Body of pancreas (tissue), 4 donors: ENCODE measurements at regions not wholly inside any gene's neighbourhood (a gene's known extent, or its start where the extent isn't known, plus 50 kb on each side); places are given as distances from the start of the nearest gene placed in this dataset.

Source experiments
- ATAC-seq: fragments of 150-250 bp; one replicate; pipeline ENCODE4 v1.9.1; 2016
- DNase-seq, 4 donors: peaks; one replicate each; pipeline ENCODE4 v3.0.0-alpha.2; 2019
- H3K27ac ChIP-seq, 4 donors: fragments of 200-600 bp; sonication (generic); 1 replicate in 3 of 4; 2 replicates in 1 of 4; pipeline versions ENCODE4 v1.5.1 to v1.6.1; 2016 to 2019; ENCODE audit warnings: mild to moderate bottlenecking in 1 of 4, mixed read lengths in 1 of 4, moderate library complexity in 1 of 4
- H3K27me3 ChIP-seq, 2 donors: fragments of 200-600 bp; sonication (generic); one replicate each; pipeline ENCODE4 v1.6.0; 2016; ENCODE audit warnings: mild to moderate bottlenecking in 1 of 2
- H3K36me3 ChIP-seq, 2 donors: fragments of 200-600 bp; sonication (generic); replicated peaks in 1 of 2; 2 replicates each; pipeline ENCODE4 v1.5.1; 2016; ENCODE audit warnings: low read depth in 2 of 2; ENCODE audit not compliant: insufficient read depth in 1 of 2
- H3K4me1 ChIP-seq: fragments of 200-600 bp; sonication (generic); one replicate; pipeline ENCODE4 v1.6.0; 2016
- H3K4me3 ChIP-seq, 2 donors: fragments of 200-600 bp; sonication (generic); 1 replicate in 1 of 2; 2 replicates in 1 of 2; pipeline ENCODE4 v1.5.1; 2016 to 2019
- H3K9me3 ChIP-seq, 3 donors: fragments of 200-600 bp; sonication (generic); 1 replicate in 2 of 3; 2 replicates in 1 of 3; pipeline ENCODE4 v1.5.1; 2016
- CTCF ChIP-seq, 7 experiments: fragments of 450-650 bp in 4 of 7; fragments of 200-600 bp in 3 of 7; sonication (generic) in 3 of 7; IDR thresholded peaks; one replicate each; pipeline ENCODE4 v1.5.1; 2016 to 2019; ENCODE audit warnings: antibody characterized with exemption in 7 of 7
- POLR2A ChIP-seq, 3 donors: fragments of 450-650 bp; IDR thresholded peaks; one replicate each; pipeline ENCODE4 v1.6.1; 2016; ENCODE audit warnings: antibody characterized with exemption in 3 of 3, mild to moderate bottlenecking in 2 of 3
- WGBS, 2 donors: methylation state at CpG; one replicate each; pipeline ENCODE4 v1.1.5; 2017; 5-methylcytosine and 5-hydroxymethylcytosine counted together
- intact Hi-C: fragments of 100-400 bp; cut with DNase I; formaldehyde crosslinking; loops from one replicate; pipeline ENCODE4 v1.15.1; 2023

GRCh38 chr1:193850745-193851144 is 664.3 kb upstream of the B3GALT2 start:
- no peak overlapping the region for H3K27ac ChIP-seq
- no peak for DNase-seq
- TF ChIP-seq POLR2A (IDR thresholded peaks at IDR 0.05) (no peak), CTCF (IDR thresholded peaks at IDR 0.05) (no peak)
- no peak overlapping the region for H3K4me3 ChIP-seq
- intact Hi-C loops = no loop called here
- H3K9me3 ChIP-seq = no peaks in the 10 kb centered on the region
- H3K36me3 ChIP-seq = no peaks in the 10 kb centered on the region
- ATAC-seq = no peak
- H3K4me1 ChIP-seq = no peaks in the 10 kb centered on the region
- 13 to 16% methylated on average over 2 of the region's 2 CpGs for WGBS, 2 donors
- H3K27me3 ChIP-seq = no peaks in the 10 kb centered on the region

GRCh38 chr1:193846876-193847604 is 660.6 kb upstream of the B3GALT2 start:
- no peaks in the 10 kb centered on the region for H3K27me3 ChIP-seq
- H3K4me1 ChIP-seq = no peaks in the 10 kb centered on the region
- no peak for ATAC-seq
- no peaks in the 10 kb centered on the region for H3K9me3 ChIP-seq
- DNase-seq = no peak
- intact Hi-C loops = no loop called here
- no peak overlapping the region for H3K27ac ChIP-seq
- H3K36me3 ChIP-seq = no peaks in the 10 kb centered on the region
- WGBS, 2 donors = 67 to 77% methylated on average over 2 of the region's 2 CpGs
- no peak overlapping the region for H3K4me3 ChIP-seq
- no peak for TF ChIP-seq CTCF (IDR thresholded peaks at IDR 0.05)
- TF ChIP-seq POLR2A (IDR thresholded peaks at IDR 0.05) = no peak

- H3K9me3 ChIP-seq = no peaks in the 10 kb centered on the region
- no peaks in the 10 kb centered on the region for H3K27me3 ChIP-seq
- no peak for TF ChIP-seq CTCF (IDR thresholded peaks at IDR 0.05)
- no peak for TF ChIP-seq POLR2A (IDR thresholded peaks at IDR 0.05)
- no peak overlapping the region for H3K4me3 ChIP-seq
- no peaks in the 10 kb centered on the region for H3K36me3 ChIP-seq
- H3K4me1 ChIP-seq = no peaks in the 10 kb centered on the region
- H3K27ac ChIP-seq = no peak overlapping the region
- intact Hi-C loops = no loop called here
- DNase-seq = no peak
- no peak for ATAC-seq
- WGBS, 2 donors = 67 to 68% methylated on average over 3 of the region's 3 CpGs
Measured at GRCh38 chr1:193846411-193846810, 660.0 kb upstream of the B3GALT2 start.

- no peaks in the 10 kb centered on the region for H3K4me1 ChIP-seq
- WGBS, 2 donors = 67 to 68% methylated on average over 1 to 2 of the region's 2 CpGs
- H3K9me3 ChIP-seq = no peaks in the 10 kb centered on the region
- no peaks in the 10 kb centered on the region for H3K27me3 ChIP-seq
- H3K36me3 ChIP-seq = no peaks in the 10 kb centered on the region
- H3K4me3 ChIP-seq = no peak overlapping the region
- no peak overlapping the region for H3K27ac ChIP-seq
- intact Hi-C loops = no loop called here
- no peak for TF ChIP-seq CTCF (IDR thresholded peaks at IDR 0.05)
- no peak for TF ChIP-seq POLR2A (IDR thresholded peaks at IDR 0.05)
- no peak for DNase-seq
- ATAC-seq = no peak
Measured at GRCh38 chr1:193841857-193842256, 655.4 kb upstream of the B3GALT2 start.

GRCh38 chr1:193831465-193831864 is 645.1 kb upstream of the B3GALT2 start:
- no peak for TF ChIP-seq CTCF (IDR thresholded peaks at IDR 0.05)
- TF ChIP-seq POLR2A (IDR thresholded peaks at IDR 0.05) = no peak

More at GRCh38 chr1:193831465-193831864, 645.1 kb upstream of the B3GALT2 start:
- H3K9me3 ChIP-seq = no peaks in the 10 kb centered on the region
- intact Hi-C loops = no loop called here
- no peak overlapping the region for H3K4me3 ChIP-seq
- no peak for ATAC-seq
- H3K36me3 ChIP-seq = no peaks in the 10 kb centered on the region
- H3K27me3 ChIP-seq = no peaks in the 10 kb centered on the region
- DNase-seq = no peak
- no peak overlapping the region for H3K27ac ChIP-seq
- 73 to 84% methylated on average over 1 of the region's 1 CpG for WGBS, 2 donors
- H3K4me1 ChIP-seq = no peaks in the 10 kb centered on the region
